ENCODE measurements at regions not wholly inside any gene's neighbourhood (a gene's known extent, or its start where the extent isn't known, plus 50 kb on each side); places are given as distances from the start of the nearest gene placed in this dataset.
"Not testable (repeated sequence)": the region's sequence is repeated elsewhere in the genome, so short reads cannot be mapped to it uniquely, and the experiment has no call there.

DNA sequence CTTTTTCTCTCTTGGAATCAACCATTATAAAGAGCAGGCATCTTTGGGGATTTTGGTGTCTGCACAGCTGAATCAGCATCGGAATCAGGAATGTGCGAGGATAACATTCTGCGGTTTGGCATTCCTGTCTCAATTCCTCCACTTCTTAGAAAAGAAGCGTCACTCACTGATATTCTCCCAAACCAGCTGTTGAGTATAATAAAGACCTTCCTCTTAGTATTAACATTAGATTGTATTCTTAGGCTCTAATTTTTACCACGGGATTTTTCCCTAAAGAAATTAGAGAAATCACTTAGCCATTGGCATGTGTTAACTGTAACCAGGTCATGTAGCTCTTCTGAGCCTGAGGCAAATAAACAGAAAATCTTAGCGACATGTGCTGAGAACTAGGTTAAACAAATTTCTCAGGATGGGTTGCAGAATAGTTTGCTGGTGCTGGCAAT lies 128.7 kb downstream of the TMX1 start:
- CTCF ChIA-PET = no interaction called here
- H3K4me3 Mint-ChIP-seq = no peak overlapping the region
- WGBS (ENCODE audit: insufficient coverage) = 88% methylated on average over 1 of the region's 6 CpGs

DNA sequence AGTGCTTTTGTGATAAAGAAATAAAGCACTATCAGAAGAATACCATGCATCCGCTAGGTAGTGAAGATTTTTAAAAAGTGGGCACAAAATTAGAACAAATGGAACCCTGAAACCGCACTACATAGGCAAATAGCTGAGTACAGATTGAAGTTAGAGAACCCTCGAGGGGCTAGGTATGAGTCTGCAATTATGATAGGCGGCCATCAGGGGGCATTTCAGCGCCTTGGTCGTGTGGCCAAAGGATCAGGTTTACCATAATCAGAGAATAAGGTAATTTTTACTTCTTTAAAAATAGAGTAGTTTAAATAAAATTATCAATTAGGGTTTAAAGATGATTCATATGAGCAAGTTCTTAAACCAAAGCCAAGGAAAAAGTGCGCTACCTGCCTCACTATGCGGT lies 129.8 kb downstream of the TMX1 start:
- Mint-ChIP-seq H3K27me3 (peaks cover 7 to 16% of the 10 kb centered on the region in 2 donors), H3K9me3 (no peaks in the 10 kb centered on the region), H3K4me1 (no peaks in the 10 kb centered on the region), H3K27ac (no peak overlapping the region), H3K36me3 (no peaks in the 10 kb centered on the region), H3K4me3 (no peak overlapping the region)
- Histone ChIP-seq H3K4me3 (ENCODE audit: control insufficient read depth in 1 of 2, extremely low read depth in 1 of 2, low read length in 1 of 2) (no peak overlapping the region), H3K36me3 (ENCODE audit: control insufficient read depth in 2 of 2, extremely low read depth in 1 of 2, insufficient read depth in 1 of 2, low read length in 1 of 2) (no peaks in the 10 kb centered on the region), H3K9me3 (no peaks in the 10 kb centered on the region), H3K4me1 (ENCODE audit: control insufficient read depth in 1 of 2, extremely low read depth in 1 of 2, insufficient read depth in 2 of 2, low read length in 2 of 2) (no peaks in the 10 kb centered on the region), H3K27me3 (replicated peaks in 1 of 2; ENCODE audit: control insufficient read depth in 2 of 2, extremely low read depth in 1 of 2, insufficient read depth in 2 of 2, low read length in 1 of 2) (peaks cover 0 to 6% of the 10 kb centered on the region in 2 experiments), H3K27ac (ENCODE audit: low read length) (no peak overlapping the region)
- CTCF ChIA-PET = interaction anchor here in 1 of 2 donors (0.9 kb wide), 1 partner anchor 9 kb away, joined by 3 read pairs; no protein-coding TSS in a partner anchor
- peak in 7 of 35 experiments; percentile 2 to 31 (median 5) for DNase-seq
- POLR2A ChIA-PET = no interaction called here
- ATAC-seq (replicated peaks in 1 of 4) = no peak
- WGBS (ENCODE audit: insufficient coverage) = no CpG with 5 or more reads among the region's 8 CpGs

More for the DNA sequence above, 128.7 kb downstream of the TMX1 start:
- Mint-ChIP-seq H3K9me3 (no peaks in the 10 kb centered on the region), H3K27me3 (peaks cover 7 to 16% of the 10 kb centered on the region in 2 donors), H3K4me1 (no peaks in the 10 kb centered on the region), H3K27ac (no peak overlapping the region), H3K36me3 (no peaks in the 10 kb centered on the region)
- Histone ChIP-seq H3K27me3 (replicated peaks in 1 of 2; ENCODE audit: control insufficient read depth in 2 of 2, extremely low read depth in 1 of 2, insufficient read depth in 2 of 2, low read length in 1 of 2) (peaks cover 0 to 7% of the 10 kb centered on the region in 2 experiments), H3K4me1 (ENCODE audit: control insufficient read depth in 1 of 2, extremely low read depth in 1 of 2, insufficient read depth in 2 of 2, low read length in 2 of 2) (no peaks in the 10 kb centered on the region), H3K27ac (ENCODE audit: low read length) (no peak overlapping the region), H3K9me3 (no peaks in the 10 kb centered on the region), H3K36me3 (ENCODE audit: control insufficient read depth in 2 of 2, extremely low read depth in 1 of 2, insufficient read depth in 1 of 2, low read length in 1 of 2) (no peaks in the 10 kb centered on the region), H3K4me3 (ENCODE audit: control insufficient read depth in 1 of 2, extremely low read depth in 1 of 2, low read length in 1 of 2) (no peak overlapping the region)
- POLR2A ChIA-PET = no interaction called here
- DNase-seq = no peak
- ATAC-seq (replicated peaks in 1 of 4) = no peak

GRCh38 chr14:51370758-51371386 lies 130.8 kb downstream of the TMX1 start:
- Histone ChIP-seq H3K9me3 (no peaks in the 10 kb centered on the region), H3K36me3 (ENCODE audit: control insufficient read depth in 2 of 2, extremely low read depth in 1 of 2, insufficient read depth in 1 of 2, low read length in 1 of 2) (no peaks in the 10 kb centered on the region), H3K4me3 (ENCODE audit: control insufficient read depth in 1 of 2, extremely low read depth in 1 of 2, low read length in 1 of 2) (no peak overlapping the region), H3K4me1 (ENCODE audit: control insufficient read depth in 1 of 2, extremely low read depth in 1 of 2, insufficient read depth in 2 of 2, low read length in 2 of 2) (no peaks in the 10 kb centered on the region), H3K27me3 (replicated peaks in 1 of 2; ENCODE audit: control insufficient read depth in 2 of 2, extremely low read depth in 1 of 2, insufficient read depth in 2 of 2, low read length in 1 of 2) (peaks cover 0 to 4% of the 10 kb centered on the region in 2 experiments), H3K27ac (ENCODE audit: low read length) (no peak overlapping the region)
- Mint-ChIP-seq H3K27ac (no peak overlapping the region), H3K27me3 (peaks cover 7 to 16% of the 10 kb centered on the region in 2 donors), H3K4me1 (no peaks in the 10 kb centered on the region), H3K4me3 (no peak overlapping the region), H3K9me3 (no peaks in the 10 kb centered on the region), H3K36me3 (no peaks in the 10 kb centered on the region)
- ChIA-PET POLR2A (no interaction called here), CTCF (interaction anchor here (0.5 to 1.5 kb wide), 3 partner anchors 8 to 409 kb away, joined by 3 to 5 read pairs (median 3); no protein-coding TSS in a partner anchor)
- ATAC-seq (replicated peaks in 1 of 4) (no peak), DNase-seq (no peak)
- WGBS (ENCODE audit: insufficient coverage) = 63% methylated on average over 1 of the region's 2 CpGs

DNA sequence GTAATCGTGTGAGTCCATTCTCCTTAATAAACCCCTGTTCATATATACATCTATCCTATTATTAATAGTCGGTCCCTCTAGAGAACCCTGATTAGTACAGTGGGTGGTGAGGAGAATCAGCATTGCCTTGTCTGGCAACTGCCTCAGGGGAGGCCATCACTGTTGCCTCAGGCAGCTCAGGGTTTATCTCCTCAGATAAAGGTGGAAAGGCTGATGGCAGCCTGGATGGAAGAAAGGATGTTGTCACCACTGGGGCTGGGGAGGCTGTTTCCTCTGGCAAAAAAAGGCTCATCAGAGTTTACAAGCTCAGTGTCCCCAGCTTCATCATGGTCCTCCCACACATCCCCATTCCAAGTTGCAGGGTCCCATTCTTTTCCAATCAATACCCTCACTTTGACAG lies 137.1 kb downstream of the TMX1 start:
- WGBS (ENCODE audit: insufficient coverage) = no CpG with 5 or more reads among the region's 2 CpGs
- H3K9me3 Mint-ChIP-seq; H3K36me3 Mint-ChIP-seq; H3K4me3 Mint-ChIP-seq; POLR2A ChIA-PET; H3K27me3 ChIP-seq (replicated peaks in 1 of 2; ENCODE audit: control insufficient read depth in 2 of 2, extremely low read depth in 1 of 2, insufficient read depth in 2 of 2, low read length in 1 of 2); H3K4me1 ChIP-seq (ENCODE audit: control insufficient read depth in 1 of 2, extremely low read depth in 1 of 2, insufficient read depth in 2 of 2, low read length in 2 of 2); DNase-seq; H3K9me3 ChIP-seq; CTCF ChIA-PET; H3K27ac ChIP-seq (ENCODE audit: low read length); H3K36me3 ChIP-seq (ENCODE audit: control insufficient read depth in 2 of 2, extremely low read depth in 1 of 2, insufficient read depth in 1 of 2, low read length in 1 of 2); H3K4me1 Mint-ChIP-seq; H3K27ac Mint-ChIP-seq; H3K4me3 ChIP-seq (ENCODE audit: control insufficient read depth in 1 of 2, extremely low read depth in 1 of 2, low read length in 1 of 2); ATAC-seq (replicated peaks in 1 of 4): not testable (repeated sequence)
- H3K27me3 Mint-ChIP-seq = peaks cover 6 to 12% of the 10 kb centered on the region in 2 donors

DNA sequence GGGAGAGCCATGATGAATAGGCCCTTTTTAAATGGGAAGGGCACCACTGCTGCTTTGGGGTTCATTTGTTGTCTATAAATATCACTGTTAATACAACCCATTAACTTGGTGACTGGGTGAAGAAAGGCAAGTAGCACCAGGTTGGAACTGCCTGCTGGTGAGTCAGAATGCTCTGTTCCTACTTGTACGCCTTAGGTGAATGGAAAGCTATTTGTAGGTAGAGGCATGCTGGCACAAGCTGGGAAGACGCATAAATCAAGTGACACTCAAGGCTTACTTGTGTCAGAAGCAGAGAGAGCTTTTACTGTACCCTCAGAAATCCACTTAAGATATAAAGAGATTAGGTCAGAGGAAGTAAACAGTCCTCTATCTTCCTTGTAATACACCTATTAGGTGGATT lies 142.5 kb downstream of the TMX1 start:
- no peaks in the 10 kb centered on the region for H3K9me3 Mint-ChIP-seq
- H3K9me3 ChIP-seq = no peaks in the 10 kb centered on the region
- H3K36me3 ChIP-seq (ENCODE audit: control insufficient read depth in 2 of 2, extremely low read depth in 1 of 2, insufficient read depth in 1 of 2, low read length in 1 of 2) = no peaks in the 10 kb centered on the region
- H3K27me3 Mint-ChIP-seq = peaks cover 7 to 29% of the 10 kb centered on the region in 2 donors
- H3K27me3 ChIP-seq (replicated peaks in 1 of 2; ENCODE audit: control insufficient read depth in 2 of 2, extremely low read depth in 1 of 2, insufficient read depth in 2 of 2, low read length in 1 of 2) = peaks cover 0 to 4% of the 10 kb centered on the region in 2 experiments
- DNase-seq = no peak
- ChIA-PET CTCF (interaction anchor here in 1 of 2 donors (0.6 kb wide), 1 partner anchor 147 kb away, joined by 3 read pairs; no protein-coding TSS in a partner anchor), POLR2A (no interaction called here)
- no CpG with 5 or more reads among the region's 2 CpGs for WGBS (ENCODE audit: insufficient coverage)
- H3K36me3 Mint-ChIP-seq = no peaks in the 10 kb centered on the region
- no peak overlapping the region for H3K27ac Mint-ChIP-seq
- H3K4me1 ChIP-seq (ENCODE audit: control insufficient read depth in 1 of 2, extremely low read depth in 1 of 2, insufficient read depth in 2 of 2, low read length in 2 of 2) = no peaks in the 10 kb centered on the region
- no peak overlapping the region for H3K27ac ChIP-seq (ENCODE audit: low read length)
- no peak overlapping the region for H3K4me3 Mint-ChIP-seq
- H3K4me1 Mint-ChIP-seq = no peaks in the 10 kb centered on the region
- H3K4me3 ChIP-seq (ENCODE audit: control insufficient read depth in 1 of 2, extremely low read depth in 1 of 2, low read length in 1 of 2) = no peak overlapping the region
- ATAC-seq (replicated peaks in 1 of 4) = no peak

DNA sequence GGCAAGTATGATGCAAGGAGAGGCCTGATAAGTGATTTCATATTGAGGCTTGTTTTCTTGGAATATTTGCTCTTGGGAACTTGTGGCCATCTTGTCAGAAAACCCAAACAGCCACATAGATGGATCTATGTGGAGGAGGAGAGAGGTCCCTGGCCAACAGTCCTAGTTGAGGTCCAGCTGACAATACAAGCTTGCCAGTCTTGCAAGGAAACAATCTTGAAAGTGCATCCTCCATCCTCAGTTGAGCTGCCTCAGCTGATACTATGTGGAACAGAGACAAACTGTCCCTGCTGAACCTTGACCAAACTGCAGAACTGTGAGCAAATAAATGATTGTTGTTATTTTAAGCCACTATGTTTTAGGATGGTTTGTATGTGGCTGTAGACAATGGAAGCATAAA lies 146.4 kb downstream of the TMX1 start:
- DNase-seq = no peak
- Histone ChIP-seq H3K4me3 (ENCODE audit: control insufficient read depth in 1 of 2, extremely low read depth in 1 of 2, low read length in 1 of 2) (no peak overlapping the region), H3K27me3 (replicated peaks in 1 of 2; ENCODE audit: control insufficient read depth in 2 of 2, extremely low read depth in 1 of 2, insufficient read depth in 2 of 2, low read length in 1 of 2) (no peaks in the 10 kb centered on the region), H3K4me1 (ENCODE audit: control insufficient read depth in 1 of 2, extremely low read depth in 1 of 2, insufficient read depth in 2 of 2, low read length in 2 of 2) (no peaks in the 10 kb centered on the region), H3K36me3 (ENCODE audit: control insufficient read depth in 2 of 2, extremely low read depth in 1 of 2, insufficient read depth in 1 of 2, low read length in 1 of 2) (no peaks in the 10 kb centered on the region), H3K9me3 (no peaks in the 10 kb centered on the region), H3K27ac (ENCODE audit: low read length) (no peak overlapping the region)
- H3K4me1 Mint-ChIP-seq = no peaks in the 10 kb centered on the region
- no peaks in the 10 kb centered on the region for H3K9me3 Mint-ChIP-seq
- no peak for ATAC-seq (replicated peaks in 1 of 4)
- H3K27me3 Mint-ChIP-seq = peaks cover 7 to 37% of the 10 kb centered on the region in 2 donors
- POLR2A ChIA-PET = no interaction called here
- H3K4me3 Mint-ChIP-seq = no peak overlapping the region
- CTCF ChIA-PET = no interaction called here
- H3K36me3 Mint-ChIP-seq = no peaks in the 10 kb centered on the region
- no peak overlapping the region for H3K27ac Mint-ChIP-seq

Data from T-cell (primary cell).